ENCODE measurements at regions not wholly inside any gene's neighbourhood (a gene's known extent, or its start where the extent isn't known, plus 50 kb on each side); places are given as distances from the start of the nearest gene placed in this dataset.

GRCh38 chr9:95749493-95749892 lies 126.0 kb upstream of the ERCC6L2 start:
- no peaks in the 10 kb centered on the region for H3K9me3 ChIP-seq (ENCODE audit: control insufficient read depth, insufficient read depth, low read length)
- no peak overlapping the region for H3K27ac ChIP-seq (ENCODE audit: low read depth, low read length)
- no peaks in the 10 kb centered on the region for H3K36me3 ChIP-seq (ENCODE audit: control insufficient read depth, insufficient read depth, low read length)
- no peak overlapping the region for H3K9ac ChIP-seq (ENCODE audit: low read depth, low read length)
- H3K4me3 ChIP-seq (ENCODE audit: low read depth, low read length): no peak overlapping the region
- peaks cover 23% of the 10 kb centered on the region for H3K27me3 ChIP-seq (ENCODE audit: control insufficient read depth, insufficient read depth, low read length)
- peaks cover 21% of the 10 kb centered on the region for H3K4me1 ChIP-seq (ENCODE audit: control insufficient read depth, insufficient read depth, low read length)

DNA sequence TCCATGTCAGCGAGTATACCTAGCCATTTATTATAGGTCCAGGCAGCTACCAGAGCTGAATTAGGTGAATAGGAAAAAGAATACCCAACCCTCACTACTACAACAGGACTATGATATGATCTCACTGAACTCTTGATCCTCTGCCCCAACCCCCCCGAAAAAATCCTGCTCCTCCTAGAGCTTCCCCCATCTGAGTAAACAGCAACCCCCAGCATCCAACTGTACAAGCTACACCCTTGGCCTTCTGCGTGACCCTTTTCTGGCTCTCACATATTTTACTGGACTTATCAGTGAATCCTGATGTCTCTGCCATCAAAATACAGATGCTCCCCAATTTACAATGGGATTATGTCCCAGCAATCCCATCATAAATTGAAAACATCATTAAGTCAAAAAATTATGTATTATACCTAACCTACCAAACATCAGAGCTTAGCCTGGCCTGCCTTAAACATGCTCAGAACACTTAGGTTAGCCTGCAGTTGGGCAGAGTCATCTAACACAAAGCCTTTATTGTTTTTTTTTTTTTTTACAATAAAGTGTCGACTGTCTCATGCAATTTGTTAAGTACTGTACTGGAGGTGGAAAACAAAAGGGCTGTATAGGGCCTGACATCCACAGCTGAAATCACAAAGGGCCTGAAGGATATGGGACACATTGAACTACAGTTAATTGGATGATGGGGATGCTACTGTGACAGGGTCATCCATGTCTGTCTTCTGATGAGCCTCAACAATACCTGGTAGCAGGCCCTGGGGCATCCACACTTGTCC lies 128.9 kb upstream of the ERCC6L2 start:
- no peak overlapping the region for H3K27ac ChIP-seq (ENCODE audit: low read depth, low read length)
- no peak overlapping the region for H3K9ac ChIP-seq (ENCODE audit: low read depth, low read length)
- no peak overlapping the region for H3K4me3 ChIP-seq (ENCODE audit: low read depth, low read length)
- H3K4me1 ChIP-seq (ENCODE audit: control insufficient read depth, insufficient read depth, low read length): no peaks in the 10 kb centered on the region
- H3K36me3 ChIP-seq (ENCODE audit: control insufficient read depth, insufficient read depth, low read length): no peaks in the 10 kb centered on the region
- H3K9me3 ChIP-seq (ENCODE audit: control insufficient read depth, insufficient read depth, low read length): no peaks in the 10 kb centered on the region
- H3K27me3 ChIP-seq (ENCODE audit: control insufficient read depth, insufficient read depth, low read length): no peaks in the 10 kb centered on the region; the same call in 1 of the 2 replicates

DNA sequence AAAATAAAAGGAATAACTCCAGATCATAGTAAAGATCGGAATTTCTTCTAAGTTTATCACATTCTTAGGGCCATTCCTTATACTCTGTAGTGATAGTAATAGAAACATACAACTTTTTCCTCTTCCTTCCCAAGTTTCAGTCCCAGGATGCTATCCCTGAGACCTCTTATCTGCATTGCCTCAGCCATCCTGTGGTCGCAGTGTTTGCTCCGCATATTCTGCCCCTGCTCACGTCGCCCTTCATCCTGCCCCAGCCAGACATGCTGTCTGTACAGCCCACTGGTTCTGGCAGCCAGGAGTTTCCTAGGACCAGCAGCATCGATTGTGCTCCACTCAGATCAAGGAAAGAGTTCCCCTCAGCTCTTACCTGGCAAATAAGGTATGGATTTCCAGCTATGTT lies 132.7 kb upstream of the ERCC6L2 start:
- H3K9ac ChIP-seq (ENCODE audit: low read depth, low read length): no peak overlapping the region
- H3K36me3 ChIP-seq (ENCODE audit: control insufficient read depth, insufficient read depth, low read length): no peaks in the 10 kb centered on the region
- no peaks in the 10 kb centered on the region for H3K9me3 ChIP-seq (ENCODE audit: control insufficient read depth, insufficient read depth, low read length)
- H3K4me1 ChIP-seq (ENCODE audit: control insufficient read depth, insufficient read depth, low read length): no peaks in the 10 kb centered on the region
- H3K27me3 ChIP-seq (ENCODE audit: control insufficient read depth, insufficient read depth, low read length): no peaks in the 10 kb centered on the region; the same call in 1 of the 2 replicates
- no peak overlapping the region for H3K4me3 ChIP-seq (ENCODE audit: low read depth, low read length)
- no peak overlapping the region for H3K27ac ChIP-seq (ENCODE audit: low read depth, low read length)

DNA sequence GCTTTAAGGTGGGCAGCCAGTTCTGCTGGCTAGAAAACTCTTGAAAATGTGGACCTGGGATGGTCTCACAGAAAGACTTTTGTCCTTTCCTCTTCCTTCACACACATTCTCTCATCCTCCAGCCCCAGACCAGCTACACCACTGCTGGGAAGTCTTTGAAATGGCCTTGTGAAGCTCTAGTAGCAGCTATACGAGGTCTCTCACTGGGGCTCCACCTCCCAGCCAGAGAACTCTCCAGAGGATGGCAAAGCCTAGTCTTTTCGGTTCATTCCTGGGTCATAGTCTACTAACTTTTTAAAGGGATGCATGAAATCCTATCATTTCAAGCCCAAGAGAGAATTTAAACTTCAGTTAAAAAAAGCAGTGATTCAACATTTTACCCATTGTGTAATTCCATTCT lies 133.9 kb upstream of the ERCC6L2 start:
- H3K4me3 ChIP-seq (ENCODE audit: low read depth, low read length): no peak overlapping the region
- no peak overlapping the region for H3K9ac ChIP-seq (ENCODE audit: low read depth, low read length)
- H3K9me3 ChIP-seq (ENCODE audit: control insufficient read depth, insufficient read depth, low read length): no peaks in the 10 kb centered on the region
- no peak overlapping the region for H3K27ac ChIP-seq (ENCODE audit: low read depth, low read length)
- no peaks in the 10 kb centered on the region for H3K36me3 ChIP-seq (ENCODE audit: control insufficient read depth, insufficient read depth, low read length)
- H3K27me3 ChIP-seq (ENCODE audit: control insufficient read depth, insufficient read depth, low read length): no peaks in the 10 kb centered on the region; the same call in 1 of the 2 replicates
- no peaks in the 10 kb centered on the region for H3K4me1 ChIP-seq (ENCODE audit: control insufficient read depth, insufficient read depth, low read length)

DNA sequence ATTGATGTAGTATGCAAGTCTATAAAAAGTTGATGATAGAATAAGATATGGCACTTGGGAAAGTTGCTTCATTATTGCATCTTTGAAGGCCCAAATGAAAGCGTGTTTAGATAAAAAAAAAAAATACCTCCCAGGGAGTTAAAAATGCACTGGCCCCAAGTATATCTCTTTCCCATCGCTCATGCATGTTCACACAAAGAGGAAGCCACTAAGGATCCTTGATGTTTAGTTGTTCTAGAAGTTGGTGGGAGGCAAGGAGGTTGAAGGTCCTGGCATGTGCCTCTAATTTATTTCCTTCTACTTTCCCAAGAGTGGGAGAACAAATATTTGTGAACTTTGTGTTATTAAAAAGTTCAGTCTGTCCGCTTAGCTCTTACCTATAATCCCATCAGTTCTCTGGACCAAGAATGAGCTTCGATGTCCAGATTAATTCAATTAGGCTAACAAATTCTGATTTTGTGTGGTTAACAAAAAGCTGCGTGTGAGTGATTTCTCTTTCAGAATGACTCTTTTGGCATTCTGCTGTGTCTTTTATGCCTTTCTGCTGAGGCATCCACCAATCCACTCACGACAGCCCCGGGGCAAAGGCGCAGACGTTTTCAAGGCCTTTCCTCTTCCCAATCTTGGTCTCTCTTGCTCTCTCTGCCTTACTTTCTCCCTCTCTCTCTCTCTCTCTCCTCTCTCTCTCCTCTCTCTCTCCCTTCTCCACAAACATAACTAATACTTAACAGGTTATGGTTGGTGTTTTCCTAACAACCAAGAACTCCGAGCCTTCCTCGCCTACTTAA lies 135.1 kb upstream of the ERCC6L2 start:
- H3K27ac ChIP-seq (ENCODE audit: low read depth, low read length): no peak overlapping the region

DNA sequence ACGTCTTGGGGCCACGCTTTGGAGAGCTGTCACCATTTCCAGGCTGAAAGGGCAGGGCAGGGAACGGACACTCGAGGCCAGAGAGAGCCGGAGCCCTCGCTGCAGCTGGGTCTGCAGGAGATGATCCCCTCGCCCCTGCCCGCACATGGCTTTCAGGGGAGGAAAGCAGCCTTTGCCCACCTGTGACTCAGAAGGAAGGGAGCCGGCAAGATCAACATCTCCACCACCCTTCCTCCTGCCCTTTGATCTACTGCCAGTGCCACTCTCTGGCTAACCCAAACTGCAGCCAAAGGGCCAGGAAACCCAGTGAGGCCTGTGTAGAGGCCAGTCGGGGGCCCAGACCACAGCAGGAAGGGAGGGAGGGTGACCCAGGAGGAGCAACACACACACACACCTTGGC lies 137.1 kb upstream of the ERCC6L2 start:
- no peak overlapping the region for H3K4me3 ChIP-seq (ENCODE audit: low read depth, low read length)
- H3K4me1 ChIP-seq (ENCODE audit: control insufficient read depth, insufficient read depth, low read length): no peaks in the 10 kb centered on the region
- no peaks in the 10 kb centered on the region for H3K9me3 ChIP-seq (ENCODE audit: control insufficient read depth, insufficient read depth, low read length)
- no peaks in the 10 kb centered on the region for H3K36me3 ChIP-seq (ENCODE audit: control insufficient read depth, insufficient read depth, low read length)
- no peak overlapping the region for H3K27ac ChIP-seq (ENCODE audit: low read depth, low read length)
- H3K27me3 ChIP-seq (ENCODE audit: control insufficient read depth, insufficient read depth, low read length): no peaks in the 10 kb centered on the region
- H3K9ac ChIP-seq (ENCODE audit: low read depth, low read length): no peak overlapping the region

More for the DNA sequence above, 135.1 kb upstream of the ERCC6L2 start:
- Histone ChIP-seq H3K9ac (ENCODE audit: low read depth, low read length) (no peak overlapping the region), H3K9me3 (ENCODE audit: control insufficient read depth, insufficient read depth, low read length) (no peaks in the 10 kb centered on the region), H3K4me3 (ENCODE audit: low read depth, low read length) (no peak overlapping the region), H3K4me1 (ENCODE audit: control insufficient read depth, insufficient read depth, low read length) (no peaks in the 10 kb centered on the region), H3K36me3 (ENCODE audit: control insufficient read depth, insufficient read depth, low read length) (no peaks in the 10 kb centered on the region), H3K27me3 (ENCODE audit: control insufficient read depth, insufficient read depth, low read length) (no peaks in the 10 kb centered on the region; the same call in 1 of the 2 replicates)

DNA sequence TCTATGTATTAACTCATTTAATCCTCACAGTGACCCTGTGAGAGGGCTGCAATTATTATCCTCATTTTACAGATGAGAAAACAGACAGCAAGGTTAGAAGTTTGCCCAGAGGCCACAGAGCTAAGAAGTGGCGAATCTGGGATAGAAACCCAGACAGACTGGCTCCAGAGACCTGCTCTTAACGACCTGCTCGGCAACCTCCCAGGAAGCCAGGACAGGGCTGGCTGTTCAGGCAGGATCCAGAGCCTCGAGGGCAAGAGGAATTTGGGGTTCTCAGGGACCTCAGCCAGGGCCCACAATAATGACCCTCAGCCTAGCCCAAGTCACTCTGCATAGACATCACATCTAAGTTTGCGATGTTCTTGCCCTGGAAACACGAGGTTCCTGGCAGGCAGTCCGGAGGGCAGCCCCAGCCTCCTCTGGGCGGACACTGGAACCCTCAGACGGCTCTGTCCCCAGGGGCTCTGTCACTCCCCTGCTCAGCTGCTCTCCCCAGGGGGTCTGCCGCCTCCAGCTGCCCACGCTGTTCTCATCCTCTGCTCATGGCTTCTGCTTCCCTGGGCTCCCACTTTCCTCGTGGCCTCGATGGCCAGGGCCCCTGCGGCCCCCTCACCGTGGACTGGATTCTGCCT lies 138.5 kb upstream of the ERCC6L2 start:
- H3K9me3 ChIP-seq (ENCODE audit: control insufficient read depth, insufficient read depth, low read length): no peaks in the 10 kb centered on the region
- H3K27ac ChIP-seq (ENCODE audit: low read depth, low read length): no peak overlapping the region
- no peak overlapping the region for H3K9ac ChIP-seq (ENCODE audit: low read depth, low read length)
- H3K36me3 ChIP-seq (ENCODE audit: control insufficient read depth, insufficient read depth, low read length): no peaks in the 10 kb centered on the region
- no peaks in the 10 kb centered on the region for H3K27me3 ChIP-seq (ENCODE audit: control insufficient read depth, insufficient read depth, low read length)
- no peaks in the 10 kb centered on the region for H3K4me1 ChIP-seq (ENCODE audit: control insufficient read depth, insufficient read depth, low read length)
- H3K4me3 ChIP-seq (ENCODE audit: low read depth, low read length): no peak overlapping the region

DNA sequence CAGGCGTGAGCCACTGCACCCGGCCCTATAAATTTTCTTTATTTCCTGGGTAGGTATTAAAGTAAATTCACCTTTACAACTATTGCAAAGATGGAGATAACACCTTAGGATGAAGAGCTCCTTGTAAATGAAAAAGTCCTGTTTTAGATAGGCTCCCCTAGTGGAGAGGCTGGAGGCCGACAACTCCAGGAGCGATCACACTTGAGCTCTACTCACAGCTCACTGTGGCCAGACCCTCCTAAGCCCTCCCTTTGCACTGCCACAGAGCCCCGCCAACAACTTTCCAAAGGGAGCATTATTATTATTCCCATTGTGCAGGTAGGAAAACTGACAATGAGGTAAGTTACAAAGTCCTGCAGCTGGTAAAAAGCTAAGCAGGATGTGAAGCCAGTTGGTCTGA lies 139.1 kb upstream of the ERCC6L2 start:
- Histone ChIP-seq H3K9me3 (ENCODE audit: control insufficient read depth, insufficient read depth, low read length) (no peaks in the 10 kb centered on the region), H3K4me1 (ENCODE audit: control insufficient read depth, insufficient read depth, low read length) (no peaks in the 10 kb centered on the region), H3K9ac (ENCODE audit: low read depth, low read length) (no peak overlapping the region), H3K36me3 (ENCODE audit: control insufficient read depth, insufficient read depth, low read length) (no peaks in the 10 kb centered on the region), H3K27me3 (ENCODE audit: control insufficient read depth, insufficient read depth, low read length) (no peaks in the 10 kb centered on the region), H3K27ac (ENCODE audit: low read depth, low read length) (no peak overlapping the region), H3K4me3 (ENCODE audit: low read depth, low read length) (no peak overlapping the region)

DNA sequence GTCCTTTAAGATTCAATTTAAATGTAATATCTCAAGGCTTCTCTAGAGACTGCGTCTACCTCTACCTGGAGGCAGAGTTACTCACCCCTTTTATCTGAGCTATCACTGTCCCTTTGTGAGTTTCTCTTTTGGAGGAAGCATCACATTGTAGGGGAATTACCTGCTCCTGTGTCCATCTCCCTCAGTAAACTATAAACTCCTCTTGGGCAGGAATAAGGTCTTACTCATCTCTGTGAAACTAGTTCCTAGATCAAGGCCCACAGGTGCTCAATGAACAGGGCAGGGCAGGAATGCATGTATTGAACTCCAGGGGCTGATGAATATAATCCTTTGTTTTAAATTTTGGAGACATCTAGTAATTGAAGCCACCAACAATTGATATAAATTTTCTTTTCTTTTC lies 139.8 kb upstream of the ERCC6L2 start:
- Histone ChIP-seq H3K36me3 (ENCODE audit: control insufficient read depth, insufficient read depth, low read length) (no peaks in the 10 kb centered on the region), H3K27me3 (ENCODE audit: control insufficient read depth, insufficient read depth, low read length) (no peaks in the 10 kb centered on the region), H3K9ac (ENCODE audit: low read depth, low read length) (no peak overlapping the region), H3K4me1 (ENCODE audit: control insufficient read depth, insufficient read depth, low read length) (no peaks in the 10 kb centered on the region), H3K9me3 (ENCODE audit: control insufficient read depth, insufficient read depth, low read length) (no peaks in the 10 kb centered on the region), H3K4me3 (ENCODE audit: low read depth, low read length) (no peak overlapping the region), H3K27ac (ENCODE audit: low read depth, low read length) (no peak overlapping the region)

DNA sequence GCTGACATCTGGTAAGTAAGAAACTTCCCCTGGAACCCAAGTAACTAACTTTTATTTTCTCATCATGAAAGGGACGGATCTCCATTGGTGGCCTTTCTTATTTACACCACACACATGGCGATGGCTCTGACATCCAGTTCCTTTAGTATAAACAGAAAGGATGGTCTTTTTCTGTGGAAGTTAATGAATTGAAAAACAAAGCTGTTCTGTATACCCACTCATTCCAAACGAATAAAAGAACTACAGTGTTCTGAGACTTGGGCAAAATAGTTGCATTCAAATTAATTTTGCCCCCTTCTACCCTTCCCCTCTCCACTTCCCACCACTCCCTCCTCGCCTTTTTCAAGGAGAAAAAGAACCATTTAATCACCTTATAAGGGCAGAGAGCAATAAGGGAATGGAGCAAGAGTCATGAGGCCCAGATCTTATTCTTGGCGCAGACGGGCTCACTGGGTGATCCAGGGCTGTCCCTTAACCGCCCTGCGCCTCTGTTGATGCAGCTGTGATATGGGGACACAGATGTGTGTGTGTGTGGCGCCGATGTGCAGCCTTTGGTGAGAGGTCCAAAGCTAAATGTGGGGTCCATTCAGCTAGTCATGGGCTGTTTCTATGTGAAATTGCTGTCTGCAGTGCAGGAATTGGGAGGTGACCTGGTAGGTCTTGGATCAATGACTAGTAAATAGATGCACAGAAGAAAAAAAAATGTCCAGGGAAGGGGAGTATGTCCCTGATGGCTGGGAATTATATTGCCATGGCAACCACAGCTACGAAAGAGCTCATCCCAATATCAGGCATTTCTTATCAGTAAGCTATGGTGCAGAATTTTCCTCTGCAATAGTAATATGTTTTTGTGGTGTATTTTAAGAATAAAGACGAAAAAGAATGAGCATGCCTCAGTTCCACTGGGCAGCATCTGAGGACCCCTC lies 141.5 kb upstream of the ERCC6L2 start:
- Histone ChIP-seq H3K36me3 (ENCODE audit: control insufficient read depth, insufficient read depth, low read length) (no peaks in the 10 kb centered on the region), H3K9ac (ENCODE audit: low read depth, low read length) (no peak overlapping the region), H3K9me3 (ENCODE audit: control insufficient read depth, insufficient read depth, low read length) (no peaks in the 10 kb centered on the region), H3K27me3 (ENCODE audit: control insufficient read depth, insufficient read depth, low read length) (no peaks in the 10 kb centered on the region), H3K4me1 (ENCODE audit: control insufficient read depth, insufficient read depth, low read length) (no peaks in the 10 kb centered on the region), H3K4me3 (ENCODE audit: low read depth, low read length) (no peak overlapping the region), H3K27ac (ENCODE audit: low read depth, low read length) (no peak overlapping the region)

Data from HUES48 (cell line).